ENCODE measurements at regions not wholly inside any gene's neighbourhood (a gene's known extent, or its start where the extent isn't known, plus 50 kb on each side); places are given as distances from the start of the nearest gene placed in this dataset.

DNA sequence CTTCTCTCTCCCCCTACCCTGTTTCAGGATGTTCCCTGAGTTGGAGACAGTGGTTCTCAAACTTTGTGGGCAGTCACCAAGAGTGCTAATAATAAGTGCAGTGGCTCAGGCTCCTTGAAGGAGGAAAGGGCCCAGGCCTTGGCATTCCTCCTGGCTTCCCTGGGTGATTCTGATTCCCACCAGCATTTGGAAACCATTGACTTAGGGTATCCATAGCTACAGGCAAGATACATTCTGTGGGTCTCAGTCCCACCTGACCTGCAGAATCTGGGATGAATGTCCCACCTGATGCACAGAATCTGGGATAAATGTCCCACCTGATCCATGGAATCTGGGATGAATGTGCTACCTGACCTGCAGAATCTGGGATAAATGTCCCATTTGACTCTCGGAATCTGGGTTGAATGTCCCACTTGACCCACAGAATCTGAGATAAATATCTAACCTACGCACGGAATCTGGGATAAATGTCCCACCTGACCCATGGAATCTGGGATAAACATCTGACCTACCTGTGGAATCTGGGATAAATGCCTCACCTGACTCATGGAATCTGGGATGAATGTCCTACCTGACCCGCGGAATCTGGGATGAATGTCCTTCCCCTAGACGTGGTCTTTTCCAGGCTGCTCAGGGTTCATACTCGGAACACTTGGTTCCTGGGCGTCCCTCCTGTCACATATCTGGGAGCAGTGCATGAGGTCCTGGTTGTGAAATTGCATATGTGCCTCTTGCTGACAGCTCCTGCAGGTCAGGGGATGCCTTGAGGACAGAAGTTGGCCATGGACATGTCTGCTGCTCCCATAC lies 136.7 kb upstream of the HS3ST2 start:
- TF ChIP-seq GABPA (IDR thresholded peaks at IDR 0.05; ENCODE audit: low read depth), result no peak
- TF ChIP-seq, protein P1, sequence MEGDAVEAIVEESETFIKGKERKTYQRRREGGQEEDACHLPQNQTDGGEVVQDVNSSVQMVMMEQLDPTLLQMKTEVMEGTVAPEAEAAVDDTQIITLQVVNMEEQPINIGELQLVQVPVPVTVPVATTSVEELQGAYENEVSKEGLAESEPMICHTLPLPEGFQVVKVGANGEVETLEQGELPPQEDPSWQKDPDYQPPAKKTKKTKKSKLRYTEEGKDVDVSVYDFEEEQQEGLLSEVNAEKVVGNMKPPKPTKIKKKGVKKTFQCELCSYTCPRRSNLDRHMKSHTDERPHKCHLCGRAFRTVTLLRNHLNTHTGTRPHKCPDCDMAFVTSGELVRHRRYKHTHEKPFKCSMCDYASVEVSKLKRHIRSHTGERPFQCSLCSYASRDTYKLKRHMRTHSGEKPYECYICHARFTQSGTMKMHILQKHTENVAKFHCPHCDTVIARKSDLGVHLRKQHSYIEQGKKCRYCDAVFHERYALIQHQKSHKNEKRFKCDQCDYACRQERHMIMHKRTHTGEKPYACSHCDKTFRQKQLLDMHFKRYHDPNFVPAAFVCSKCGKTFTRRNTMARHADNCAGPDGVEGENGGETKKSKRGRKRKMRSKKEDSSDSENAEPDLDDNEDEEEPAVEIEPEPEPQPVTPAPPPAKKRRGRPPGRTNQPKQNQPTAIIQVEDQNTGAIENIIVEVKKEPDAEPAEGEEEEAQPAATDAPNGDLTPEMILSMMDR (IDR thresholded peaks at IDR 0.05), result no peak
- no peak for TF ChIP-seq FOXJ3 (CRISPR knock-in tag; IDR thresholded peaks at IDR 0.05)
- TF ChIP-seq MEF2A (IDR thresholded peaks at IDR 0.05; ENCODE audit: borderline replicate concordance, low read depth), result no peak
- no peak for TF ChIP-seq YY1 (IDR thresholded peaks at IDR 0.05; ENCODE audit: low read depth)
- TF ChIP-seq TEAD4 (IDR thresholded peaks at IDR 0.05; ENCODE audit: borderline replicate concordance, insufficient read depth), result no peak
- TF ChIP-seq, protein P2, sequence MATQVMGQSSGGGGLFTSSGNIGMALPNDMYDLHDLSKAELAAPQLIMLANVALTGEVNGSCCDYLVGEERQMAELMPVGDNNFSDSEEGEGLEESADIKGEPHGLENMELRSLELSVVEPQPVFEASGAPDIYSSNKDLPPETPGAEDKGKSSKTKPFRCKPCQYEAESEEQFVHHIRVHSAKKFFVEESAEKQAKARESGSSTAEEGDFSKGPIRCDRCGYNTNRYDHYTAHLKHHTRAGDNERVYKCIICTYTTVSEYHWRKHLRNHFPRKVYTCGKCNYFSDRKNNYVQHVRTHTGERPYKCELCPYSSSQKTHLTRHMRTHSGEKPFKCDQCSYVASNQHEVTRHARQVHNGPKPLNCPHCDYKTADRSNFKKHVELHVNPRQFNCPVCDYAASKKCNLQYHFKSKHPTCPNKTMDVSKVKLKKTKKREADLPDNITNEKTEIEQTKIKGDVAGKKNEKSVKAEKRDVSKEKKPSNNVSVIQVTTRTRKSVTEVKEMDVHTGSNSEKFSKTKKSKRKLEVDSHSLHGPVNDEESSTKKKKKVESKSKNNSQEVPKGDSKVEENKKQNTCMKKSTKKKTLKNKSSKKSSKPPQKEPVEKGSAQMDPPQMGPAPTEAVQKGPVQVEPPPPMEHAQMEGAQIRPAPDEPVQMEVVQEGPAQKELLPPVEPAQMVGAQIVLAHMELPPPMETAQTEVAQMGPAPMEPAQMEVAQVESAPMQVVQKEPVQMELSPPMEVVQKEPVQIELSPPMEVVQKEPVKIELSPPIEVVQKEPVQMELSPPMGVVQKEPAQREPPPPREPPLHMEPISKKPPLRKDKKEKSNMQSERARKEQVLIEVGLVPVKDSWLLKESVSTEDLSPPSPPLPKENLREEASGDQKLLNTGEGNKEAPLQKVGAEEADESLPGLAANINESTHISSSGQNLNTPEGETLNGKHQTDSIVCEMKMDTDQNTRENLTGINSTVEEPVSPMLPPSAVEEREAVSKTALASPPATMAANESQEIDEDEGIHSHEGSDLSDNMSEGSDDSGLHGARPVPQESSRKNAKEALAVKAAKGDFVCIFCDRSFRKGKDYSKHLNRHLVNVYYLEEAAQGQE (IDR thresholded peaks at IDR 0.05; ENCODE audit: low read depth, low read length), result no peak

Measured in SK-N-SH (cell line).